Thoracic aorta (tissue), 2 donors: ENCODE measurements at regions not wholly inside any gene's neighbourhood (a gene's known extent, or its start where the extent isn't known, plus 50 kb on each side); places are given as distances from the start of the nearest gene placed in this dataset.

ENCODE experiments used
- ATAC-seq: fragments of 150-250 bp; one replicate; pipeline ENCODE4 v1.8.0; 2017; ENCODE audit warnings: low read depth; ENCODE audit not compliant: insufficient number of reproducible peaks, low FRiP score
- DNase-seq: peaks from one replicate; pipeline ENCODE4 v3.0.0-alpha.2; 2020; ENCODE audit warnings: low spot score
- H3K27ac ChIP-seq, 2 donors: fragments of 200-600 bp; sonication (generic); 1 replicate in 1 of 2; 2 replicates in 1 of 2; pipeline ENCODE4 v1.5.1; 2016; ENCODE audit warnings: mild to moderate bottlenecking in 2 of 2, moderate library complexity in 2 of 2
- H3K27me3 ChIP-seq: fragments of 200-600 bp; sonication (generic); replicated peaks from 2 replicates; pipeline ENCODE4 v1.6.0; 2016; ENCODE audit warnings: mild to moderate bottlenecking; ENCODE audit not compliant: insufficient read depth
- H3K36me3 ChIP-seq: fragments of 200-600 bp; sonication (generic); one replicate; pipeline ENCODE4 v1.5.1; 2016
- H3K4me1 ChIP-seq, 2 donors: fragments of 200-600 bp; sonication (generic); 1 replicate in 1 of 2; 2 replicates in 1 of 2; pipeline versions ENCODE4 v1.5.1 to v1.6.0; 2016; ENCODE audit warnings: low read depth in 2 of 2, mild to moderate bottlenecking in 1 of 2; ENCODE audit not compliant: control insufficient read depth in 1 of 2
- H3K4me3 ChIP-seq: fragments of 200-600 bp; sonication (generic); 2 replicates; pipeline ENCODE4 v1.5.1; 2016; ENCODE audit warnings: mild to moderate bottlenecking
- H3K9me3 ChIP-seq: fragments of 200-600 bp; sonication (generic); 2 replicates; pipeline ENCODE4 v1.5.1; 2016
- CTCF ChIP-seq: fragments of 200-600 bp; sonication (generic); IDR thresholded peaks from one replicate; pipeline ENCODE4 v1.5.1; 2019; ENCODE audit warnings: antibody characterized with exemption

- H3K36me3 ChIP-seq, result no peaks in the 10 kb centered on the region
- no peaks in the 10 kb centered on the region for H3K4me1 ChIP-seq
- no peak overlapping the region for H3K27ac ChIP-seq
- no peak for ATAC-seq
- H3K9me3 ChIP-seq, result no peaks in the 10 kb centered on the region
- TF ChIP-seq CTCF, result no peak
- no peaks in the 10 kb centered on the region for H3K27me3 ChIP-seq
- no peak overlapping the region for H3K4me3 ChIP-seq
- no peak for DNase-seq
These were observed 1185.7 kb upstream of the TSPY4 start for GRCh38 chrY:8151561-8151960.

- no peaks in the 10 kb centered on the region for H3K9me3 ChIP-seq
- no peak overlapping the region for H3K27ac ChIP-seq
- ATAC-seq, result no peak
- DNase-seq, result no peak
- no peaks in the 10 kb centered on the region for H3K27me3 ChIP-seq
- no peak overlapping the region for H3K4me3 ChIP-seq
- no peaks in the 10 kb centered on the region for H3K4me1 ChIP-seq
- TF ChIP-seq CTCF, result no peak
- H3K36me3 ChIP-seq, result no peaks in the 10 kb centered on the region
These were observed 1208.7 kb upstream of the TSPY4 start for GRCh38 chrY:8128578-8128977.

GRCh38 chrY:8125907-8126571, 1211.2 kb upstream of the TSPY4 start:
- Histone ChIP-seq H3K9me3 (no peaks in the 10 kb centered on the region), H3K36me3 (no peaks in the 10 kb centered on the region), H3K27ac (no peak overlapping the region), H3K4me3 (no peak overlapping the region), H3K27me3 (no peaks in the 10 kb centered on the region), H3K4me1 (no peaks in the 10 kb centered on the region)
- TF ChIP-seq CTCF, result no peak
- no peak for ATAC-seq
- DNase-seq, result no peak

- H3K27me3 ChIP-seq, result no peaks in the 10 kb centered on the region
- H3K27ac ChIP-seq, result no peak overlapping the region
- no peaks in the 10 kb centered on the region for H3K9me3 ChIP-seq
- ATAC-seq, result no peak
- H3K36me3 ChIP-seq, result no peaks in the 10 kb centered on the region
- no peaks in the 10 kb centered on the region for H3K4me1 ChIP-seq
- no peak overlapping the region for H3K4me3 ChIP-seq
- no peak for TF ChIP-seq CTCF
- DNase-seq, result no peak
These were observed 1210.3 kb upstream of the AMELY start for GRCh38 chrY:8121825-8122224.

- H3K4me1 ChIP-seq, result no peaks in the 10 kb centered on the region
These were observed 1182.9 kb upstream of the AMELY start for GRCh38 chrY:8094429-8094828.

More at GRCh38 chrY:8094429-8094828, 1182.9 kb upstream of the AMELY start:
- H3K27ac ChIP-seq, result no peak overlapping the region
- H3K4me3 ChIP-seq, result no peak overlapping the region
- H3K9me3 ChIP-seq, result no peaks in the 10 kb centered on the region
- ATAC-seq (no peak), DNase-seq (no peak)
- no peaks in the 10 kb centered on the region for H3K27me3 ChIP-seq
- H3K36me3 ChIP-seq, result no peaks in the 10 kb centered on the region
- no peak for TF ChIP-seq CTCF
